ENCODE measurements at regions not wholly inside any gene's neighbourhood (a gene's known extent, or its start where the extent isn't known, plus 50 kb on each side); places are given as distances from the start of the nearest gene placed in this dataset.
"Not testable (repeated sequence)": the region's sequence is repeated elsewhere in the genome, so short reads cannot be mapped to it uniquely, and the experiment has no call there.

- peaks cover 10% of the 10 kb centered on the region; the same call in 1 of the 2 replicates for H3K27me3 Mint-ChIP-seq (ENCODE audit: insufficient read depth)
- no peaks in the 10 kb centered on the region for H3K36me3 Mint-ChIP-seq (ENCODE audit: low read depth)
- no peak for TF ChIP-seq CTCF (IDR thresholded peaks at IDR 0.05)
- H3K4me3 Mint-ChIP-seq = no peak overlapping the region
- H3K27ac Mint-ChIP-seq = no peak overlapping the region
- DNase-seq = no peak
- H3K9me3 Mint-ChIP-seq = peaks cover 5% of the 10 kb centered on the region
- H3K4me1 Mint-ChIP-seq (ENCODE audit: low read depth) = no peaks in the 10 kb centered on the region
Measured at GRCh38 chr1:112143871-112144441, 154.5 kb upstream of the KCND3 start.

GRCh38 chr1:112144733-112145426 is 155.4 kb upstream of the KCND3 start:
- Mint-ChIP-seq H3K4me3 (no peak overlapping the region), H3K4me1 (ENCODE audit: low read depth) (no peaks in the 10 kb centered on the region)

GRCh38 chr1:112146201-112146715 is 156.8 kb upstream of the KCND3 start:
- H3K27me3 Mint-ChIP-seq (ENCODE audit: insufficient read depth) = peaks cover 4% of the 10 kb centered on the region; the same call in 1 of the 2 replicates

More at GRCh38 chr1:112144733-112145426, 155.4 kb upstream of the KCND3 start:
- Mint-ChIP-seq H3K27ac (no peak overlapping the region), H3K36me3 (ENCODE audit: low read depth) (no peaks in the 10 kb centered on the region), H3K27me3 (ENCODE audit: insufficient read depth) (peaks cover 9% of the 10 kb centered on the region; the same call in 1 of the 2 replicates), H3K9me3 (peaks cover 7% of the 10 kb centered on the region)
- TF ChIP-seq CTCF (IDR thresholded peaks at IDR 0.05) = no peak
- no peak for DNase-seq

GRCh38 chr1:112160214-112160613 is 170.7 kb upstream of the KCND3 start:
- not testable (repeated sequence) for H3K36me3 Mint-ChIP-seq (ENCODE audit: low read depth); H3K27ac Mint-ChIP-seq; H3K4me1 Mint-ChIP-seq (ENCODE audit: low read depth); H3K9me3 Mint-ChIP-seq; H3K27me3 Mint-ChIP-seq (ENCODE audit: insufficient read depth); H3K4me3 Mint-ChIP-seq; DNase-seq

More at GRCh38 chr1:112146201-112146715, 156.8 kb upstream of the KCND3 start:
- no peak for DNase-seq
- no peak overlapping the region for H3K4me3 Mint-ChIP-seq
- 0 out of 2 replicates have a peak, but pooled peaks cover 5% of the 10 kb centered on the region for H3K36me3 Mint-ChIP-seq (ENCODE audit: low read depth)
- H3K4me1 Mint-ChIP-seq (ENCODE audit: low read depth) = no peaks in the 10 kb centered on the region
- no peak for TF ChIP-seq CTCF (IDR thresholded peaks at IDR 0.05)
- no peak overlapping the region for H3K27ac Mint-ChIP-seq
- H3K9me3 Mint-ChIP-seq = peaks cover 15% of the 10 kb centered on the region

- H3K27me3 Mint-ChIP-seq (ENCODE audit: insufficient read depth) = peaks cover 7% of the 10 kb centered on the region; the same call in 1 of the 2 replicates
- H3K36me3 Mint-ChIP-seq (ENCODE audit: low read depth) = peaks cover 4% of the 10 kb centered on the region; the same call in 1 of the 2 replicates
- no peaks in the 10 kb centered on the region for H3K4me1 Mint-ChIP-seq (ENCODE audit: low read depth)
- no peak for DNase-seq
- no peak overlapping the region for H3K27ac Mint-ChIP-seq
- peaks cover 6% of the 10 kb centered on the region; the same call in 1 of the 2 replicates for H3K9me3 Mint-ChIP-seq
- no peak for TF ChIP-seq CTCF (IDR thresholded peaks at IDR 0.05)
- H3K4me3 Mint-ChIP-seq = no peak overlapping the region
Measured at GRCh38 chr1:112165375-112165774, 175.9 kb upstream of the KCND3 start.

GRCh38 chr1:112169517-112169916 is 180.0 kb upstream of the KCND3 start:
- Mint-ChIP-seq H3K36me3 (ENCODE audit: low read depth) (no peaks in the 10 kb centered on the region), H3K27ac (no peak overlapping the region), H3K27me3 (ENCODE audit: insufficient read depth) (peaks cover 7% of the 10 kb centered on the region), H3K4me3 (no peak overlapping the region), H3K4me1 (ENCODE audit: low read depth) (no peaks in the 10 kb centered on the region), H3K9me3 (no peaks in the 10 kb centered on the region; the same call in 1 of the 2 replicates)
- no peak for DNase-seq
- no peak for TF ChIP-seq CTCF (IDR thresholded peaks at IDR 0.05)

Measured in HFFc6 (cell line).